Type B pancreatic cell (in vitro differentiated cells): ENCODE measurements at regions not wholly inside any gene's neighbourhood (a gene's known extent, or its start where the extent isn't known, plus 50 kb on each side); places are given as distances from the start of the nearest gene placed in this dataset.

Experiments
- DNase-seq: peaks from one replicate; pipeline ENCODE4 v3.0.0; 2021; ENCODE audit warnings: mixed read lengths; ENCODE audit not compliant: unreplicated experiment; ENCODE audit errors: extremely low spot score
- H3K27ac Mint-ChIP-seq: 2 replicates; pipeline ENCODE4 v1.8.0; 2021; ENCODE audit warnings: mild to moderate bottlenecking, mixed read lengths
- H3K27me3 Mint-ChIP-seq: 2 replicates; pipeline ENCODE4 v1.8.0; 2021; ENCODE audit warnings: mixed read lengths
- H3K36me3 Mint-ChIP-seq: 2 replicates; pipeline ENCODE4 v1.8.0; 2021; ENCODE audit warnings: mixed read lengths
- H3K4me1 Mint-ChIP-seq: one replicate; pipeline ENCODE4 v1.8.0; 2021; ENCODE audit warnings: mixed read lengths; ENCODE audit not compliant: unreplicated experiment
- H3K4me3 Mint-ChIP-seq: 2 replicates; pipeline ENCODE4 v1.8.0; 2021; ENCODE audit warnings: mild to moderate bottlenecking, mixed read lengths
- H3K9me3 Mint-ChIP-seq: 2 replicates; pipeline ENCODE4 v1.8.0; 2021; ENCODE audit warnings: mixed read lengths
- TF ChIP-seq, protein P1 (sequence below): fragments of 200-600 bp; sonication (generic); conservative IDR thresholded peaks from 2 replicates; pipeline ENCODE4 v1.5.0; 2021; ENCODE audit warnings: antibody characterized with exemption, mild to moderate bottlenecking

DNA sequence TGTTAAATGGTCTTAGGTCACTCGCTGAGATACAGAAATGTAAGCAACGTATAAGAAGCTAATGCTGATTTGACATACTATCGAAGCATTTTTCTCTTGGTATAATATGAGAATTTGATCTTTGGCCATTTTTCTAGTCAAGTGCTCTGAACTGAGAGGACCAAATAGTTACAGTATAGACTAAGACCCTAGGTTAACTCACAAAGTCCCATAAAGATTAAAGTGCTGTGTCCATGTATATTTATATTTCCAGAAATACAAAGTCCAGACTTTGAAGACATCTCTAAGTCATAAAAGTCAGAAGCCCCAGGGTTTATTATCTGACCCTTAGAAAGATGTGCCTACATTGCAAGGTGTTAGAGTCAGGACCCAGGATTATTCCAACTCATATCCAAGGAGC lies 752.4 kb upstream of the COX7C start:
- no peak overlapping the region for H3K4me3 Mint-ChIP-seq
- no peaks in the 10 kb centered on the region for H3K27me3 Mint-ChIP-seq

DNA sequence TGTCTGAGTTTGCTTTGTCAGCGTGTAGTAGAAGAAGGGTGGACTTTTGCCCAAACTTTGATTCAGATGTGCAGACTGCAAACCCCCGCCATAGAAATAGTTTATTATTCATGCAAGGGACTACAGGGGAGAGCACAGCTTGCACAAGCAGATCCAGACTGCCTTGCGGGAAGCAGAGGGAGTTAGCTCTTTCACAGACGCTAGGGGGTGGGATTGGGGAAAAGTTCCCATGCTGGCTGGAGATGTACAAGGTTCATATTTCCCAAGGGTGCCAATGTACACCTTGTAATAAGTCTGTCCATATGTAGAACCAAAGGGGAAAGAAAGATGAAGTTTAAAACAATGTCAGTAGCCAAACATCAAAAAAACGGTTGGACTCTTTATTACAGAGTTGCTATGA lies 749.7 kb upstream of the COX7C start:
- Mint-ChIP-seq H3K4me3 (no peak overlapping the region), H3K4me1 (no peaks in the 10 kb centered on the region), H3K36me3 (no peaks in the 10 kb centered on the region), H3K27ac (no peak overlapping the region), H3K9me3 (no peaks in the 10 kb centered on the region), H3K27me3 (no peaks in the 10 kb centered on the region)
- TF ChIP-seq, protein P1, sequence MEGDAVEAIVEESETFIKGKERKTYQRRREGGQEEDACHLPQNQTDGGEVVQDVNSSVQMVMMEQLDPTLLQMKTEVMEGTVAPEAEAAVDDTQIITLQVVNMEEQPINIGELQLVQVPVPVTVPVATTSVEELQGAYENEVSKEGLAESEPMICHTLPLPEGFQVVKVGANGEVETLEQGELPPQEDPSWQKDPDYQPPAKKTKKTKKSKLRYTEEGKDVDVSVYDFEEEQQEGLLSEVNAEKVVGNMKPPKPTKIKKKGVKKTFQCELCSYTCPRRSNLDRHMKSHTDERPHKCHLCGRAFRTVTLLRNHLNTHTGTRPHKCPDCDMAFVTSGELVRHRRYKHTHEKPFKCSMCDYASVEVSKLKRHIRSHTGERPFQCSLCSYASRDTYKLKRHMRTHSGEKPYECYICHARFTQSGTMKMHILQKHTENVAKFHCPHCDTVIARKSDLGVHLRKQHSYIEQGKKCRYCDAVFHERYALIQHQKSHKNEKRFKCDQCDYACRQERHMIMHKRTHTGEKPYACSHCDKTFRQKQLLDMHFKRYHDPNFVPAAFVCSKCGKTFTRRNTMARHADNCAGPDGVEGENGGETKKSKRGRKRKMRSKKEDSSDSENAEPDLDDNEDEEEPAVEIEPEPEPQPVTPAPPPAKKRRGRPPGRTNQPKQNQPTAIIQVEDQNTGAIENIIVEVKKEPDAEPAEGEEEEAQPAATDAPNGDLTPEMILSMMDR: no peak
- no peak for DNase-seq

More for the DNA sequence above, 752.4 kb upstream of the COX7C start:
- Mint-ChIP-seq H3K27ac (no peak overlapping the region), H3K36me3 (no peaks in the 10 kb centered on the region), H3K9me3 (no peaks in the 10 kb centered on the region), H3K4me1 (no peaks in the 10 kb centered on the region)
- TF ChIP-seq, protein P1: no peak
- DNase-seq: no peak

DNA sequence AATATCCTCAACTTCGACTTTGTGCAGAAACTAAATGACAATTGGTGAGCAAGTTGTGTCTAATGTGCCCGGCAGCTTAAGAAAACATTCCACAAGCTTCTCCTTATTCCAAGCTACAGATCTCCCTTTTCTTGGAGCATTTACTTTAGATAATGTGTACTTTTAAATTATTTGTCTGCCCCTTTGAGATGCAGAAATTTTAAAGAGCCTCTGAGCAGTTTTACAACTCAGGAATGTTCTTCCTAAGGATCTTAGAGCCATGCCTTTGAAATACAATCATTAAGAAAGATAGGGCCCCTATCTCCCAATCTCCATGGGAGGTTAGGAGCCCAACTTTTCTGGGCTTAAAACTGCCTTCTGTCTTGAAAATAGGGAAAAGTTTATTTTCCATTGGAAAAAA lies 723.7 kb upstream of the COX7C start:
- Mint-ChIP-seq H3K9me3 (no peaks in the 10 kb centered on the region), H3K27ac (no peak overlapping the region), H3K27me3 (no peaks in the 10 kb centered on the region), H3K4me3 (no peak overlapping the region), H3K4me1 (no peaks in the 10 kb centered on the region), H3K36me3 (no peaks in the 10 kb centered on the region)
- DNase-seq: no peak
- TF ChIP-seq, protein P1: no peak

DNA sequence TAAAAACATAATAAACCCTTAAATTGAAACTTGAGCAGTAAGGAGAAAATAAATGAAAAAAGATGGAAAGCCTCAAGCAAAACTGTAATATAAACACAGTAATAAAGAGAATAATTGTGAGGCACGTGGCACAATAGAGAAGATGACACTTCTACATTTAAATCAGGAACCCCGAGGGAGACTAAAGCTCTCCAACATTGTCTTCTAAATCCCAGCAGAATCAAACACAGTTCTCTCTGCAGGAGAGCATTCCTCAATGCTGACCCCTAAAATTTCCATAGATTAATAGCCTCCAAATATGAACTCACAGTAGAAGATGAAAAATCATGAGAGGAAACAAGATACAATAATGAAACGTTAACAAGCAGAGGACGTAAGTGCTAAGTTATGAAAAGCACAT lies 721.2 kb upstream of the COX7C start:
- H3K27ac Mint-ChIP-seq: no peak overlapping the region
- H3K36me3 Mint-ChIP-seq: no peaks in the 10 kb centered on the region
- H3K9me3 Mint-ChIP-seq: no peaks in the 10 kb centered on the region
- no peaks in the 10 kb centered on the region for H3K27me3 Mint-ChIP-seq
- no peak for DNase-seq
- TF ChIP-seq, protein P1: no peak
- no peaks in the 10 kb centered on the region for H3K4me1 Mint-ChIP-seq
- no peak overlapping the region for H3K4me3 Mint-ChIP-seq

DNA sequence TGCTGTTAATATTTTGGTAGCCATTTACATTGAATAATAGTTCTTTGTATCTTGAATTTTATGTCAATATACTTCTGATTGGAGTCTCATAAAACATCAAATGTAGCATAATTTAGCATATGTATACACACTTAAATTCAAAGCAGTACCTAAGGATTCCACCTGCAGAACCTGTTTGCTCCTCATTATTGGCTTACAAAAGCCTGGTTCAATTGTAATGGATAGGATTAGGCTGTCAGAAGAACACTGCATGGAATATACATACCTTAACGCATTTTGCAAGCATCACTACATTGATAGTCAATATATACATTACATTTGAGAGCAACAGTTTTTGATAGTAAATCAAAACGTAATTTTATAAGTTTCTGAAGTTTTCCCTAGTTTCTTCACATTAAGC lies 711.3 kb upstream of the COX7C start:
- H3K27me3 Mint-ChIP-seq: no peaks in the 10 kb centered on the region
- no peaks in the 10 kb centered on the region for H3K4me1 Mint-ChIP-seq
- no peak overlapping the region for H3K27ac Mint-ChIP-seq
- H3K36me3 Mint-ChIP-seq: no peaks in the 10 kb centered on the region
- H3K4me3 Mint-ChIP-seq: no peak overlapping the region
- TF ChIP-seq, protein P1: no peak
- no peak for DNase-seq
- H3K9me3 Mint-ChIP-seq: no peaks in the 10 kb centered on the region

DNA sequence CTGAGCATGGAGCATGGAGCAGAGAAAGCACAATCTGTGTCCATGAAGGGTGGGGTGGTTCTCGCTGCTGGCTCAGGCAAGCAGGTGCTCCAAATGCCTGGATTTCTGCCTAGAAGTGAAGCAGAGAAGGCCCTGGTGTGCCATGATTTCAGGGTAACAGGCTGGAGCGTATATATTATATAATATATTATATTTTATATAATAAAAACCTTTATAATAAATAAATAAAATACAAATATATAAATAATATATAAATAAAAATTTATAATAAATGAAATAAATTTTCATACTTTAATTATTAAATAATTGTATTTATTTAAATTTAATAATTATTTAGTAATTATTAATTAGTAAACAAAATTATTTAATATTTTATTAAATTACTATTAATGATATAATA lies 707.4 kb upstream of the COX7C start:
- no peak overlapping the region for H3K4me3 Mint-ChIP-seq
- TF ChIP-seq, protein P1: no peak
- H3K9me3 Mint-ChIP-seq: no peaks in the 10 kb centered on the region
- H3K27ac Mint-ChIP-seq: no peak overlapping the region
- no peaks in the 10 kb centered on the region for H3K4me1 Mint-ChIP-seq
- no peak for DNase-seq
- H3K27me3 Mint-ChIP-seq: no peaks in the 10 kb centered on the region
- H3K36me3 Mint-ChIP-seq: no peaks in the 10 kb centered on the region
